ENCODE measurements at regions not wholly inside any gene's neighbourhood (a gene's known extent, or its start where the extent isn't known, plus 50 kb on each side); places are given as distances from the start of the nearest gene placed in this dataset.

- intact Hi-C loops (cut with DNase I; ENCODE audit: low total_unique reads): no loop called here
- in situ Hi-C loops (cut with MboI; ENCODE audit: low pct_ligation_motif_present in 1 of 4, low pct_unique_long_range_greater_than_20kb in 1 of 4, low sequenced_read_pairs in 3 of 4): loop anchor here (25.0 kb wide), 3 partner anchors 163 to 938 kb away; no protein-coding TSS in a partner anchor
- no peaks in the 10 kb centered on the region for H3K9me3 ChIP-seq
- WGBS, 2 donors (ENCODE audit: low coverage in 1 of 2): 90 to 100% methylated on average over 1 to 3 of the region's 3 CpGs
- no peak for DNase-seq
- TF ChIP-seq POLR2A (IDR thresholded peaks at IDR 0.05) (no peak), POLR2AphosphoS5 (IDR thresholded peaks at IDR 0.05) (no peak), CTCF (IDR thresholded peaks at IDR 0.05) (no peak)
- H3K4me1 ChIP-seq: no peaks in the 10 kb centered on the region
- no peak overlapping the region for H3K4me3 ChIP-seq
- H3K27ac ChIP-seq: no peak overlapping the region
- H3K27me3 ChIP-seq: no peaks in the 10 kb centered on the region
- no peaks in the 10 kb centered on the region for H3K36me3 ChIP-seq
These were observed 260.1 kb upstream of the RASGRP1 start for GRCh38 chr15:38824719-38825118.

GRCh38 chr15:38826880-38827279, 262.3 kb upstream of the RASGRP1 start:
- Histone ChIP-seq H3K27ac (no peak overlapping the region), H3K36me3 (no peaks in the 10 kb centered on the region), H3K4me1 (no peaks in the 10 kb centered on the region), H3K27me3 (no peaks in the 10 kb centered on the region), H3K9me3 (no peaks in the 10 kb centered on the region), H3K4me3 (no peak overlapping the region)
- DNase-seq: no peak
- TF ChIP-seq CTCF (IDR thresholded peaks at IDR 0.05) (no peak), EP300 (IDR thresholded peaks at IDR 0.05; ENCODE audit: low read depth) (no peak), POLR2AphosphoS5 (IDR thresholded peaks at IDR 0.05) (no peak), POLR2A (IDR thresholded peaks at IDR 0.05) (no peak)
- in situ Hi-C loops (cut with MboI; ENCODE audit: low pct_ligation_motif_present in 1 of 4, low pct_unique_long_range_greater_than_20kb in 1 of 4, low sequenced_read_pairs in 3 of 4): no loop called here
- 43 to 70% methylated on average over 2 of the region's 2 CpGs for WGBS, 2 donors (ENCODE audit: low coverage in 1 of 2)
- intact Hi-C loops (cut with DNase I; ENCODE audit: low total_unique reads): no loop called here

- in situ Hi-C loops (cut with MboI; ENCODE audit: low pct_ligation_motif_present in 1 of 4, low pct_unique_long_range_greater_than_20kb in 1 of 4, low sequenced_read_pairs in 3 of 4): no loop called here
- 70 to 75% methylated on average over 4 of the region's 4 CpGs for WGBS, 2 donors (ENCODE audit: low coverage in 1 of 2)
- H3K27ac ChIP-seq: no peak overlapping the region
- no peaks in the 10 kb centered on the region for H3K27me3 ChIP-seq
- intact Hi-C loops (cut with DNase I; ENCODE audit: low total_unique reads): no loop called here
- peaks cover 0 to 8% of the 10 kb centered on the region in 2 donors for H3K9me3 ChIP-seq
- DNase-seq: no peak
- no peaks in the 10 kb centered on the region for H3K36me3 ChIP-seq
- TF ChIP-seq POLR2AphosphoS5 (IDR thresholded peaks at IDR 0.05) (no peak), POLR2A (IDR thresholded peaks at IDR 0.05) (no peak), CTCF (IDR thresholded peaks at IDR 0.05) (no peak), EP300 (IDR thresholded peaks at IDR 0.05; ENCODE audit: low read depth) (no peak)
- H3K4me1 ChIP-seq: no peaks in the 10 kb centered on the region
- no peak overlapping the region for H3K4me3 ChIP-seq
These were observed 263.5 kb upstream of the RASGRP1 start for GRCh38 chr15:38828031-38828532.

GRCh38 chr15:38829086-38829485, 264.5 kb upstream of the RASGRP1 start:
- Histone ChIP-seq H3K4me1 (no peaks in the 10 kb centered on the region), H3K36me3 (no peaks in the 10 kb centered on the region), H3K27ac (no peak overlapping the region), H3K9me3 (peaks cover 0 to 8% of the 10 kb centered on the region in 2 donors), H3K27me3 (no peaks in the 10 kb centered on the region), H3K4me3 (no peak overlapping the region)
- intact Hi-C loops (cut with DNase I; ENCODE audit: low total_unique reads) (no loop called here), in situ Hi-C loops (cut with MboI; ENCODE audit: low pct_ligation_motif_present in 1 of 4, low pct_unique_long_range_greater_than_20kb in 1 of 4, low sequenced_read_pairs in 3 of 4) (no loop called here)
- DNase-seq: no peak
- TF ChIP-seq EP300 (IDR thresholded peaks at IDR 0.05; ENCODE audit: low read depth) (no peak), POLR2AphosphoS5 (IDR thresholded peaks at IDR 0.05) (no peak), POLR2A (IDR thresholded peaks at IDR 0.05) (no peak), CTCF (IDR thresholded peaks at IDR 0.05) (no peak)
- 81 to 83% methylated on average over 1 of the region's 1 CpG for WGBS, 2 donors (ENCODE audit: low coverage in 1 of 2)

Data from transverse colon (tissue), 4 donors.